DMS153 treated with DMSO at 0.1 percent for 48 hours (cell line): ENCODE measurements at regions not wholly inside any gene's neighbourhood (a gene's known extent, or its start where the extent isn't known, plus 50 kb on each side); places are given as distances from the start of the nearest gene placed in this dataset.
"Not testable (repeated sequence)": the region's sequence is repeated elsewhere in the genome, so short reads cannot be mapped to it uniquely, and the experiment has no call there.

Source experiments
- DNase-seq: peaks from one replicate; lab custom pipeline; 2025; ENCODE audit not compliant: unreplicated experiment; lab: John Stamatoyannopoulos, UW

- no peak for DNase-seq
Observed at GRCh38 chr15:94838281-94838680, 606.9 kb downstream of the MCTP2 start.

- no peak for DNase-seq
Observed at GRCh38 chr15:94840794-94841783, 609.7 kb downstream of the MCTP2 start.

GRCh38 chr15:94843060-94843459, 611.7 kb downstream of the MCTP2 start:
- DNase-seq = no peak

GRCh38 chr15:94844198-94844537, 612.8 kb downstream of the MCTP2 start:
- DNase-seq = no peak

- DNase-seq = no peak
Observed at GRCh38 chr15:94844538-94845389, 613.4 kb downstream of the MCTP2 start.

GRCh38 chr15:94845390-94845716, 614.0 kb downstream of the MCTP2 start:
- DNase-seq = no peak

GRCh38 chr15:94847325-94847724, 616.0 kb downstream of the MCTP2 start:
- DNase-seq = no peak

GRCh38 chr15:94848054-94848453, 616.7 kb downstream of the MCTP2 start:
- no peak for DNase-seq

GRCh38 chr15:94855018-94855408, 623.7 kb downstream of the MCTP2 start:
- no peak for DNase-seq

GRCh38 chr15:94855409-94856266, 624.3 kb downstream of the MCTP2 start:
- DNase-seq = no peak

GRCh38 chr15:94856267-94856854, 625.0 kb downstream of the MCTP2 start:
- DNase-seq = no peak

GRCh38 chr15:94857466-94857865, 626.1 kb downstream of the MCTP2 start:
- no peak for DNase-seq

- no peak for DNase-seq
Observed at GRCh38 chr15:94858011-94858410, 626.6 kb downstream of the MCTP2 start.

- DNase-seq = no peak
Observed at GRCh38 chr15:94858449-94858848, 627.1 kb downstream of the MCTP2 start.

GRCh38 chr15:94858920-94859319, 627.6 kb downstream of the MCTP2 start:
- no peak for DNase-seq

GRCh38 chr15:94864600-94864999, 633.2 kb downstream of the MCTP2 start:
- DNase-seq = no peak

GRCh38 chr15:94868265-94868664, 636.9 kb downstream of the MCTP2 start:
- DNase-seq = not testable (repeated sequence)

GRCh38 chr15:94875550-94875949, 644.2 kb downstream of the MCTP2 start:
- DNase-seq = no peak

GRCh38 chr15:94877833-94878232, 646.5 kb downstream of the MCTP2 start:
- DNase-seq = no peak

- DNase-seq = no peak
Observed at GRCh38 chr15:94882071-94882712, 650.8 kb downstream of the MCTP2 start.
